Hypothalamus (tissue), 51 donors: ENCODE measurements at regions not wholly inside any gene's neighbourhood (a gene's known extent, or its start where the extent isn't known, plus 50 kb on each side); places are given as distances from the start of the nearest gene placed in this dataset.
A peak's percentile ranks its signal among the peaks of the same experiment; 100 is the strongest.

ENCODE experiments used
- DNase-seq, 51 donors: peaks; one replicate each; lab custom pipeline; 2025; lab: John Stamatoyannopoulos, UW

GRCh38 chr11:91776655-91777054 lies 448.0 kb upstream of the FAT3 start:
- peak in 21 of 51 donors; percentile 2 to 73 (median 22) for DNase-seq

- peak in 1 of 51 donors; percentile 0 for DNase-seq
Measured at GRCh38 chr11:91773090-91773489, 451.5 kb upstream of the FAT3 start.

- DNase-seq, result no peak
Measured at GRCh38 chr11:91771961-91772360, 452.7 kb upstream of the FAT3 start.

DNA sequence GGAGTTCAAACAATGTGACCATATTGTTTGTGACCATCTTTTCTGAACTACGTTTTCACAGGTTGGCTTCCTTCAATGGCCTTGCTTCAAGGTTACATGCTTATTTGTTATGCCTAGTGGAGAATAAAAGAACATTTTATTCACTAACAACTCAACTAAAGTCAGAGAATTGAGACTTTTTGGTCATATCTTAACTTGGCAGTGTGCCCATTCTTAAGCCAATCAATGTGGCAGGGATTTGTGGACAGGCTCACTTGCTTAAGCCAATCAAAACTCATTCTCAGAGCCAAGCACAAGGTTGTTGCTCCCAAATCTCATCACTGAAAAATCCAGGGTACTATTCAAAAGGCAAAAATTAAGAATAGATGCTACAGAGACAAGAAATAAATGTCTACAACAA lies 455.8 kb upstream of the FAT3 start:
- DNase-seq, result no peak

- no peak for DNase-seq
Measured at GRCh38 chr11:91763331-91763730, 461.3 kb upstream of the FAT3 start.

DNA sequence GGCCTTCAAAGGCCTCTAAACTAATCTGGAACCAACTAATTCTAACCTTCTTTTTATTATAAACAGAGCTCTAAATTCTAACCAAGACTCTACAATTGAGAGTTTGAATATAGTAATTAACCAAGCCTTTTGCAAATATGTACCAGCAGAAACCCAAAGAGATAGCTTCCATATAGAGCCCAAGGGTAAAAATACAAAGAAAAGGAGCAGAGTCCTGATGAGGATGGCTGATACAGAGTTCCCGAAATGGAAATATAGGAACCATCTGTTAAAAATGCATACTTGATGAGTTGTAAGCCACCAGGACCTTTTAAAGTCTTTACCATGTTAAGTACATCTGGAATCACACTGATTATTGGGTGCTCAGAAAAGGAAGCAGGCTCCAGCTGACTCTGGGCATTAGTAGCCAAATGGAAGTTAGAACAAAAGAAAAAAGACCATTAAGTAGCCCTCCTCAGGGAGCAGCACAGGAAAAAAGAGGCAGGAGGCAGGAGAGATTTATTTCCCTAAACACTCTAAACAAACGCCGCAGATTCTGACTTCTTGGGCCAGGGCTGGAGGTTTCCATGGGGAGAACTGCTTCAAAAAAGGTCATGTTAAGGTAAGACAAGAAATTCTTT lies 463.1 kb upstream of the FAT3 start:
- no peak for DNase-seq

DNA sequence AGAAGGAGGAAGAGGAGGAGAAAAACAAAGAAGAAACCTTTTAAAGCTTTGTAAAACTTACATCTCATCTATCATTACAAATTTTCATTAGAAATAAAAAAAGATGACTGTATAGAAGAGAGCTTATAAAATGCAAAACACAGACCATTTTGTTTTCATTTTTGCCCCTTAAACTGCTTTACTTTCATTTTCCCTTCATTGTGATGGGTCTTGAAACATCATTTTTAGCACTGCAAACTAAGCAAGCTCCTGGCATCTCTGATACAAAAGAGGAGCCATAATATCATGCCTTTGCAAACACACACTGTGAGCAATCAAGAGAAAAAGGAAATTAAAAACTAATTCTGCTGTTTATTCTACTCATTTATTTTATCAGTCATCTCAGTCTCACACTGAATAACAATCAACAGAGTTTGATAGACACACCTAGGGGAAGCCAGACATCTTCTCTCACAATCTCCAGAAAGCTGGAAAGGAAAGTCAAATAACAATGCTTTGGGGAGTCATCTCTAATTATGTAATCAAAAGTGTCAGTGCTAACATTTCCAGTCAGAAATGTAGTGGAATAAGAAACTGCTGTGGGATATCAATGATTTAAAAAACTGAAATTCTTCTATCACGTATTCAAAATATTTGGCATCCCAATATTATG lies 467.7 kb upstream of the FAT3 start:
- DNase-seq, result no peak

DNA sequence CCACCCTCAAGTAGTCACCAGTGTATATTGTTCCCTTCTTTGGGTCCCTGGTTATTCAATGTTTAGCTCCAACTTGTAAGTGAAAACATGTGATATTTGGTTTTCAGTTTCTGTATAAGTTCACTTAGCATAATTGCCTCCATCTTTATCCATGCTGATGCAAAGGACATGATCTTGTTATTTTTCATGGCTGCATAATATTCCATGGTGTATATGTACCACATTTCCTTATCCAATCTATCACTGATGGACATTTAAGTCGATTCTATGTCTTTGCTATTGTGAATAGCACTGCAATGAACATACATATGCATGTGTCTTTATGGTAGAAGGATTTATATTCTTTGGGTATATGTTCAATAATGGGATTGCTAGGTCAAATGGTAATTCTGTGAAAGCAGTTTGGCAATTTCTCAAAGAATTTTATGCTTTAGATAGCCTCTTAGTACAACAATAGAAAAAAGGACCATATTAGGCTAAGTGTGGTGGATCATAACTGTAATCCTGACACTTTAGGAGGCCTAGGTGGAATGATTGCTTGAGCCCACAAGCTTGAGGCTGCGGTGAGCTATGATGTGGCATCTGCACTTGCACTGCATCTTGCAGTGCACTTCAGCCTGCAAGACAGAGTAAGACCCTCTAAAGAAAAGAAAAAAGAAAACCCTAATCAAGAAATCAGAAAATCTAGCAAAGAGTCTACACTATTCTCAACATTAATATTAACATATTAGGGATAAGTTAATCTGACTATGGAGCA lies 468.5 kb upstream of the FAT3 start:
- DNase-seq, result no peak

DNA sequence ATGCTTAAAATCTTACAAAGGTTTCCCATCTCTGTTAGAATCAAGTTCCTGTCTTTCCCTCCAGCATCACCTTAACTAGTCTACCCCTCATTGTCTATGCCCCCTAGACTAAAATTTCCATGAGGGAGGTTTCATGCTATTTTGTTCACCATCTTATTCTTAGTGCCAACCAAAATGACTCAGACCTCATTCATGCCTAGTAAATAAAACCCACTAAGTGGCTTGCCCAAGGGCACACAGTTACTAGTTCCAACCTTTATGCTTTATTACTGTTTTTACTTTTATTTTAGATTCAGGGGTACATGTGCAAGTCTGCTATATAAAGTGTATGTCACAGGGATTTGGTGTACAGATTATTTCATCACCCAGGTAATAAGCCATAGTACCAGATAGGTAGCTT lies 469.1 kb upstream of the FAT3 start:
- DNase-seq, result no peak

GRCh38 chr11:91749251-91749650 lies 475.4 kb upstream of the FAT3 start:
- no peak for DNase-seq

GRCh38 chr11:91742155-91742554 lies 482.5 kb upstream of the FAT3 start:
- no peak for DNase-seq

DNA sequence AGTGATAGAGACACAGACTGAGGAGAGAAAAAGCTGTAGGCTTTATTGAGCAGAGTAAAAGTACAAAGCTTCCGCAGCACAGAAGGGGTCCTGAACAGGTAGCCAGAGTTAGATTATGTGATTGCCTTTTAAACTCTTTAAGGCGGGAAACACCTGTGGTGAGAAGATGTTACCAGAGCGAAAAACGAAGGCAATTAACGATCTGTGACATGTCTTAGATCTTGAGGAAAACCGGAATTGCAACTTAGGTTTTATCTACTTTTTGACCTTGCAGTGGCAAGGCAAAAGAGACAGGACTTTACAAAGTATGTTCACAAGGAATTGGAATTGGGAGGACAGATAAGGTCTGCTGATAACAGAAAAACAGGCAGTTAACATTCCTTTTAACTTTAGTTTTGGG lies 493.6 kb upstream of the FAT3 start:
- DNase-seq, result no peak

- no peak for DNase-seq
Measured at GRCh38 chr11:91730620-91731019, 494.0 kb upstream of the FAT3 start.

- DNase-seq, result no peak
Measured at GRCh38 chr11:91730057-91730456, 494.6 kb upstream of the FAT3 start.

- no peak for DNase-seq
Measured at GRCh38 chr11:91717169-91717568, 507.4 kb upstream of the FAT3 start.

GRCh38 chr11:91707652-91708482 lies 516.8 kb upstream of the FAT3 start:
- DNase-seq, result no peak

DNA sequence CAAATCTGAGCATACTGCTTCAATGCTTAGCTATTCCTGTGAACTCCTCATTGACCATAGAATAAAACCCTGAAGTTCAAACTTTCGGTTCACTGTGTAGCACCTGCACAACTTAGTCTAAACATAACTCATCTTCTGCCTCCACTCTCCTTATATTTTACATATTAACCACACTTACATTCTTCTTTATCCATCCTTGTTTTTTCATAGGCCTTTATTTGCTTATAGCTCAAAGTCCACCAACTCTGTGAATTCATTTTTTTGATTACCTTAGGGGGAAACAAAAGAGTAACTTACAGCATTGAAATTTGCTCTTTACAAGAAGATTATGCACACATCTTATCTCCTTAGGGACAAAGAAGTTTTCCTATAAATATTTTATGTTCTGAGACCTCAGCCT lies 521.6 kb upstream of the FAT3 start:
- no peak for DNase-seq

DNA sequence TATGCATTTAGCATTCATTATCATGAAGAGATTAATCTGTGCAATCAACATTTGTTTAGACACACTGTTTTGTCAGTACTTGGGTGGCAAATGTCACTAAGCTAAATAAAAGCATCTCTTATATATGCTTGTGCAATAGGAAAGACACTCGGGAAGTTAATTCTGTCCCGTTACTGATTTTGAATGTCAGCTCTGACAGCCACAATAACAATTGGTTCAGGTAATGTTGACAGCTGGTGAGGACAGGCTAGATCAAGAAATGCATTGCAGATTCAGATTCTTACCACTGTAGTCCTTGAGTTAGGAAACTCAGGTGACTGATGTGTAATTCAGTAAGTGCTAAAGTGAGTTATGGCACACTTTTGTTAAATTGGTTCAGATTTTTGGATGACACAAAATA lies 523.8 kb upstream of the FAT3 start:
- no peak for DNase-seq

- no peak for DNase-seq
Measured at GRCh38 chr11:91698845-91699244, 525.8 kb upstream of the FAT3 start.

DNA sequence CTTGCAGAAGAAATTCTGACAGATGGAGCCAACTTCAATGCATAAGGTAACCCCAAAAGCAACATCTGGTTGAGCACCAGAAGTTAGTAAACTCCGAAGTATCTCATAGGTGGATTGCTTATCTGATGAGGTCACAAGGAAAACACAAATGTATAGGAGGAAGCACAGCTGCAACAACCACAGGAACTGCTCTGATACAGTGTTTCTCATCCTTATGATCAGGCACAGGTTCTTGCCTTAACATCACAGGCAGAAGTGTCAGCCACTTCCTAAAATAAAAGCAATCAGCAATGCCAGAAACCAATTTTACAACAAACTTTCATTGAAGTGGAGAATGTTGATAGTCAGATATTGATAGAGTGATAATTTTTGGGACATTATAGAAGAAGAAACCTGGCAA lies 530.3 kb upstream of the FAT3 start:
- DNase-seq, result no peak

GRCh38 chr11:91691872-91692271 lies 532.7 kb upstream of the FAT3 start:
- DNase-seq, result no peak
